Astrocyte of the hippocampus (primary cell): ENCODE measurements at regions not wholly inside any gene's neighbourhood (a gene's known extent, or its start where the extent isn't known, plus 50 kb on each side); places are given as distances from the start of the nearest gene placed in this dataset.
"Not testable (repeated sequence)": the region's sequence is repeated elsewhere in the genome, so short reads cannot be mapped to it uniquely, and the experiment has no call there.

Source experiments
- DNase-seq: peaks from one replicate; pipeline ENCODE4 v3.0.0; 2011; ENCODE audit warnings: low read depth, low spot score

GRCh38 chr13:91245288-91245687, 102.2 kb upstream of the MIR17HG start:
- DNase-seq = no peak

- DNase-seq = peak; percentile 14
Measured at GRCh38 chr13:91247768-91248167, 99.7 kb upstream of the MIR17HG start.

GRCh38 chr13:91248249-91248648, 99.2 kb upstream of the MIR17HG start:
- DNase-seq = no peak

GRCh38 chr13:91249370-91249769, 98.1 kb upstream of the MIR17HG start:
- DNase-seq = no peak

GRCh38 chr13:91249861-91250260, 97.6 kb upstream of the MIR17HG start:
- no peak for DNase-seq

- DNase-seq = not testable (repeated sequence)
Measured at GRCh38 chr13:91251573-91251972, 95.9 kb upstream of the MIR17HG start.

- DNase-seq = no peak
Measured at GRCh38 chr13:91264484-91264883, 83.0 kb upstream of the MIR17HG start.

- DNase-seq = no peak
Measured at GRCh38 chr13:91269237-91269636, 78.2 kb upstream of the MIR17HG start.

GRCh38 chr13:91270031-91270430, 77.5 kb upstream of the MIR17HG start:
- DNase-seq = no peak

GRCh38 chr13:91272235-91272777, 75.2 kb upstream of the MIR17HG start:
- DNase-seq = no peak

GRCh38 chr13:91273675-91274074, 73.8 kb upstream of the MIR17HG start:
- no peak for DNase-seq

- DNase-seq = no peak
Measured at GRCh38 chr13:91277013-91277676, 70.3 kb upstream of the MIR17HG start.

GRCh38 chr13:91278291-91278690, 69.2 kb upstream of the MIR17HG start:
- DNase-seq = no peak

- no peak for DNase-seq
Measured at GRCh38 chr13:91278888-91279287, 68.6 kb upstream of the MIR17HG start.

GRCh38 chr13:91280801-91281200, 66.7 kb upstream of the MIR17HG start:
- DNase-seq = no peak

- DNase-seq = no peak
Measured at GRCh38 chr13:91284335-91284734, 63.2 kb upstream of the MIR17HG start.

GRCh38 chr13:91286317-91286716, 61.2 kb upstream of the MIR17HG start:
- no peak for DNase-seq

GRCh38 chr13:91291078-91291477, 56.4 kb upstream of the MIR17HG start:
- DNase-seq = no peak

- DNase-seq = no peak
Measured at GRCh38 chr13:91292630-91293221, 54.8 kb upstream of the MIR17HG start.

GRCh38 chr13:91295712-91296410, 51.6 kb upstream of the MIR17HG start:
- DNase-seq = no peak

- DNase-seq = no peak
Measured at GRCh38 chr13:91297503-91297902, 50.0 kb upstream of the MIR17HG start.
